Prostate gland (tissue), 2 donors: ENCODE measurements at regions not wholly inside any gene's neighbourhood (a gene's known extent, or its start where the extent isn't known, plus 50 kb on each side); places are given as distances from the start of the nearest gene placed in this dataset.

ENCODE experiments used
- DNase-seq: peaks from one replicate; pipeline ENCODE4 v3.0.0-alpha.2; 2019; ENCODE audit warnings: low spot score
- H3K27ac ChIP-seq, 2 donors: fragments of 200-600 bp; sonication (generic); 2 replicates each; pipeline ENCODE4 v1.5.1; 2017 to 2019
- H3K27me3 ChIP-seq: fragments of 200-600 bp; sonication (generic); replicated peaks from 2 replicates; pipeline ENCODE4 v1.5.1; 2019; ENCODE audit not compliant: insufficient read depth
- H3K36me3 ChIP-seq, 2 donors: fragments of 200-600 bp; sonication (generic); 1 replicate in 1 of 2; 2 replicates in 1 of 2; pipeline versions ENCODE4 v1.5.1 to v1.8.1; 2017 to 2019
- H3K4me1 ChIP-seq: fragments of 200-600 bp; sonication (generic); replicated peaks from 2 replicates; pipeline ENCODE4 v1.5.1; 2019
- H3K4me3 ChIP-seq, 2 donors: fragments of 200-600 bp; sonication (generic); 2 replicates each; pipeline ENCODE4 v1.5.1; 2017 to 2019
- H3K9me3 ChIP-seq: fragments of 200-600 bp; sonication (generic); 2 replicates; pipeline ENCODE4 v1.5.1; 2017
- POLR2A ChIP-seq: fragments of 450-650 bp; IDR thresholded peaks from one replicate; pipeline ENCODE4 v1.6.1; 2016; ENCODE audit warnings: antibody characterized with exemption, mild to moderate bottlenecking
- POLR2AphosphoS5 ChIP-seq: sonication (generic); formaldehyde crosslinking; IDR thresholded peaks from one replicate; pipeline ENCODE4 v1.6.1; 2017; ENCODE audit warnings: antibody characterized with exemption
- WGBS: methylation state at CpG from one replicate; pipeline ENCODE4 v1.1.5; 2018; 5-methylcytosine and 5-hydroxymethylcytosine counted together
- intact Hi-C: fragments of 100-400 bp; cut with DNase I; formaldehyde crosslinking; loops from one replicate; pipeline ENCODE4 v1.14.2; 2022
- TF ChIP-seq, protein P1 (sequence below), 4 experiments: fragments of 200-600 bp in 2 of 4; fragments of 450-650 bp in 2 of 4; sonication (generic) in 2 of 4; IDR thresholded peaks; 1 replicate in 3 of 4; 2 replicates in 1 of 4; pipeline ENCODE4 v1.5.1; 2016 to 2019; ENCODE audit warnings: antibody characterized with exemption in 4 of 4, mild to moderate bottlenecking in 2 of 4, moderate library complexity in 2 of 4

DNA sequence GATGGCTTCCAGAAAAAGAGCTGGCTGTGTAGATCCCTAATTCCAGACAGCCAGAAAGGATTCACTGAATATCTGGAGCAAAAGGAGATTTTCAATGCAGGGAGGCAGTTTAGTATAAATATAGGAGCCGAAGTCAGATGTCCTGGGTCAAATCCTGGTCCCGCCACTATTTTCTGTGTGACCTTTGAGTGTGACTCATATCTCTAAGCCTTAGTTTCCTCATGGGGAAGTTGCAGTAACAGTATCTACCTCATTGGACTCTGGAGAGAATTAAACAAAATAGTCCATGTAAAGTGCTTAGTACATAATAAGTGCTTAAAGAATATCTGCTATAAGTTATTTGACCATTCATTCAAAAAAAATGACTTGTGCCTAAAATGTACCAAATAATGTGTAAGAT lies 52.1 kb upstream of the ITGA6 start:
- DNase-seq: no peak
- no peak overlapping the region for H3K27ac ChIP-seq
- WGBS: 81% methylated on average over 2 of the region's 2 CpGs
- no peaks in the 10 kb centered on the region for H3K4me1 ChIP-seq
- H3K36me3 ChIP-seq: no peaks in the 10 kb centered on the region
- no peaks in the 10 kb centered on the region for H3K27me3 ChIP-seq
- no peak overlapping the region for H3K4me3 ChIP-seq
- TF ChIP-seq POLR2AphosphoS5 (no peak), POLR2A (no peak)
- no peaks in the 10 kb centered on the region for H3K9me3 ChIP-seq
- intact Hi-C loops: no loop called here

DNA sequence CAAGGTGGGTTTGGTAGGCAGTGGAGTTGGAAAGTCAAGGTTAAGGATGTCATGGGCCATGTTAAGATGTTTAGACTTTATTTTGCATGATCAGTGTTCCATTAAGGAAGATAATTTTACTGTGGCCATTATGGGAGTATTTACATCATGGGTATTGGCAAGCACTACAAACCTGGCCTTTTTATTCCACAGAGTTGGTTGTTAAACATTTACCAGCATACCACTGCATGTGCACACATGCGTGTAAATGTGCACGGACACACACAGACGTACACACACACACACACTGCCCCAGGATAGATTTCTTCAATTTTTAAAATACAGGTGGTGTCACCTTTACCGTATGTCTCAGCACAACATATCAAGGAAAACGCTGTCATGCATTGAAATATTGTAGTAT lies 51.4 kb upstream of the ITGA6 start:
- intact Hi-C loops: no loop called here
- H3K9me3 ChIP-seq: no peaks in the 10 kb centered on the region
- H3K27ac ChIP-seq: no peak overlapping the region
- H3K36me3 ChIP-seq: no peaks in the 10 kb centered on the region
- no peak overlapping the region for H3K4me3 ChIP-seq
- DNase-seq: no peak
- no peaks in the 10 kb centered on the region for H3K4me1 ChIP-seq
- no peaks in the 10 kb centered on the region for H3K27me3 ChIP-seq
- 83% methylated on average over 5 of the region's 5 CpGs for WGBS
- no peak for TF ChIP-seq POLR2A

DNA sequence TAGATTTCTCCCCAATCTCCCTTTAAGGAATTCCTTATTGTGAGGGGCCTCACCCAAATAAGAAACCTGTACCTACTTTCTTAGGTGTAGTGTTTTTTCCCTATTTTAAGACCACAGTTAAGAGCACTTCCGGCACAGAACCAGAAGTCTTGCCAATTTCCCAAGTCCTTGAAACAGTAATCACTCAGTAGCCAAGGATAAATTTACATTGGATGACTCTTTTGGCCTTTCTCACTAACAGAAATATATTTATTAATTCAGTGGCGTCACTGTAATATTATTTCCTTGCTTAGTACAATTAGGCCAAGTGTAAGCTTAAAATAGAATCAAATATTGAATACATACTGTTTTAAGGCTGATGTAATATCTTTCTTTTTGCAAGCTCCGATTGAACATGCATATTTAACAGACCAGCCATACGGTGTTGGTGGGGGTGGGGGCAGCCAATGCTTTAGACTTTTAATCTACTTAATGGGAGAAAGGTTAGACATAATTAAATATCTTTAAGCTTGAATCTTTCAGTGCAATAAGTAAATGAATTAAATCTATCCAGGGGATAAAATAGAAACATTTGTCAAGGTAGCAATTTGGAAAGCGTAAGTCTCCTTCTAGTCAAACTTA lies 50.8 kb upstream of the ITGA6 start:
- 51% methylated on average over 5 of the region's 5 CpGs for WGBS
- DNase-seq: no peak
- Histone ChIP-seq H3K27me3 (no peaks in the 10 kb centered on the region), H3K36me3 (no peaks in the 10 kb centered on the region), H3K4me1 (no peaks in the 10 kb centered on the region), H3K9me3 (no peaks in the 10 kb centered on the region), H3K27ac (no peak overlapping the region), H3K4me3 (no peak overlapping the region)
- intact Hi-C loops: no loop called here
- TF ChIP-seq POLR2AphosphoS5 (no peak), POLR2A (no peak)
- TF ChIP-seq, protein P1, sequence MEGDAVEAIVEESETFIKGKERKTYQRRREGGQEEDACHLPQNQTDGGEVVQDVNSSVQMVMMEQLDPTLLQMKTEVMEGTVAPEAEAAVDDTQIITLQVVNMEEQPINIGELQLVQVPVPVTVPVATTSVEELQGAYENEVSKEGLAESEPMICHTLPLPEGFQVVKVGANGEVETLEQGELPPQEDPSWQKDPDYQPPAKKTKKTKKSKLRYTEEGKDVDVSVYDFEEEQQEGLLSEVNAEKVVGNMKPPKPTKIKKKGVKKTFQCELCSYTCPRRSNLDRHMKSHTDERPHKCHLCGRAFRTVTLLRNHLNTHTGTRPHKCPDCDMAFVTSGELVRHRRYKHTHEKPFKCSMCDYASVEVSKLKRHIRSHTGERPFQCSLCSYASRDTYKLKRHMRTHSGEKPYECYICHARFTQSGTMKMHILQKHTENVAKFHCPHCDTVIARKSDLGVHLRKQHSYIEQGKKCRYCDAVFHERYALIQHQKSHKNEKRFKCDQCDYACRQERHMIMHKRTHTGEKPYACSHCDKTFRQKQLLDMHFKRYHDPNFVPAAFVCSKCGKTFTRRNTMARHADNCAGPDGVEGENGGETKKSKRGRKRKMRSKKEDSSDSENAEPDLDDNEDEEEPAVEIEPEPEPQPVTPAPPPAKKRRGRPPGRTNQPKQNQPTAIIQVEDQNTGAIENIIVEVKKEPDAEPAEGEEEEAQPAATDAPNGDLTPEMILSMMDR (IDR thresholded peaks at IDR 0.05): no peak

DNA sequence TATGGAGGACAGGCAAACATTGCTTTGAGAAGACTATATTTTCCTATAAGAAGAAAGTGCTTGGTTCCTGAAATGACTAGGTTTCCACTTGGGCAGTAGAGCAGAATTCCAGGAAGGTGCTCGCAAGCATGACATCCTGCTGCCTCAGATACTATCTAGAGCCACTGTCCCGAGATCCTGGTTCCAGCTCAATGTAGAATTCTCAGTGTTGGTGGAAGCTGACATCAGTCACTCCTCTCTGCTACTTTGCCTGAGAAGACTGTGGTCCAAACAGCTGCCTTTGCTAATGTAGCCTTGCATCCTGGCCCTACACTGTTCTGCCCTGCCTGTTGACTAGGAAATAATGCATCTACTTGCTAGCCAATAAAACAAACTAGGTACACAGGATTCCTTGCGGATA lies 50.0 kb upstream of the ITGA6 start:
- 79% methylated on average over 3 of the region's 3 CpGs for WGBS
- no peaks in the 10 kb centered on the region for H3K4me1 ChIP-seq
- no peak for DNase-seq
- intact Hi-C loops: no loop called here
- H3K4me3 ChIP-seq: no peak overlapping the region
- no peaks in the 10 kb centered on the region for H3K36me3 ChIP-seq
- no peaks in the 10 kb centered on the region for H3K9me3 ChIP-seq
- no peaks in the 10 kb centered on the region for H3K27me3 ChIP-seq
- no peak overlapping the region for H3K27ac ChIP-seq
- TF ChIP-seq, protein P1 (IDR thresholded peaks at IDR 0.05): no peak
- TF ChIP-seq POLR2AphosphoS5 (no peak), POLR2A (no peak)
